AG04449 (cell line): ENCODE measurements at regions not wholly inside any gene's neighbourhood (a gene's known extent, or its start where the extent isn't known, plus 50 kb on each side); places are given as distances from the start of the nearest gene placed in this dataset.

Source experiments
- CTCF ChIA-PET: fragments of 350-600 bp; formaldehyde crosslinking; extraction: SDS; loops from one replicate; lab custom pipeline; 2021; ENCODE audit warnings: antibody characterized with exemption; lab: Yijun Ruan, JAX
- POLR2A ChIA-PET: fragments of 400-600, 350-600 bp; formaldehyde crosslinking; extraction: SDS; loops from one replicate; lab custom pipeline; 2020; ENCODE audit warnings: antibody characterized with exemption, inconsistent platforms; lab: Yijun Ruan, JAX
- DNase-seq: peaks from one replicate; pipeline ENCODE4 v3.0.0-alpha.2; 2010; ENCODE audit warnings: low read depth, low spot score
- H3K4me3 ChIP-seq: 2 replicates; pipeline ENCODE4 v1.5.1; 2011; ENCODE audit warnings: low read depth, mild to moderate bottlenecking, control low read depth, low read length
- CTCF ChIP-seq: IDR thresholded peaks from one replicate; pipeline ENCODE4 v1.5.1; 2011; ENCODE audit warnings: mild to moderate bottlenecking, moderate library complexity, low read length, control low read depth, inconsistent platforms; ENCODE audit not compliant: insufficient read depth; ENCODE audit errors: missing control alignments

GRCh38 chr3:124434176-124434575, 296.1 kb upstream of the UMPS start:
- POLR2A ChIA-PET, result no interaction called here
- CTCF ChIA-PET, result interaction anchor here (0.9 to 1.2 kb wide), 2 partner anchors 33 to 401 kb away, joined by 3 read pairs; partner anchors contain the start of gene KALRN
- H3K4me3 ChIP-seq, result no peak overlapping the region
- DNase-seq, result no peak
- TF ChIP-seq CTCF, result no peak

GRCh38 chr3:124435467-124435866, 294.8 kb upstream of the UMPS start:
- TF ChIP-seq CTCF, result no peak
- H3K4me3 ChIP-seq, result no peak overlapping the region
- POLR2A ChIA-PET, result no interaction called here
- CTCF ChIA-PET, result interaction anchor here (1.7 kb wide), 1 partner anchor 33 kb away, joined by 3 read pairs; no protein-coding TSS in a partner anchor
- DNase-seq, result no peak

- TF ChIP-seq CTCF, result no peak
- CTCF ChIA-PET, result interaction anchor here (1.1 kb wide), 1 partner anchor 11 kb away, joined by 3 read pairs; no protein-coding TSS in a partner anchor
- POLR2A ChIA-PET, result no interaction called here
- no peak overlapping the region for H3K4me3 ChIP-seq
- no peak for DNase-seq
These were observed 291.4 kb upstream of the UMPS start for GRCh38 chr3:124438813-124439212.

DNA sequence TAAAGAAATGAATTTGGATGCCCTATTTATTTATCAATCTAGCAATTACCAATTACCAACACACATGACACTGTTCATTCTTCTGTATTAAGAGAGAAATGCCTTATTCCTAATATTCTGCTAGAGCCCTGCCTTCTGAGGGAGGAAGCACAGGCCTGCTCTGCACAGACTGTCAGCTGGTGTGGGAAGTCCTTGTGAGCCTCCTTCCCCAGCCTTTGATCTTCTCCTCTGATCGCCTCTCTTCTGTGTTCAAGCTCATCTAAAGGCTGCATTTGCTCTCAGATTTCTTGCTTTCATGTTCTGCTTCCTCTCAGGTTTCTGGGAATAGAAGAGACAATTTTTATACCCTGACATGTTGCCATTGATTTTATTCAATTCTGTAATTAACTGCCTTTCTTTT, 290.6 kb upstream of the UMPS start:
- ChIA-PET POLR2A (no interaction called here), CTCF (interaction anchor here (0.8 to 1.5 kb wide), 4 partner anchors 12 to 109 kb away, joined by 3 to 5 read pairs (median 3); no protein-coding TSS in a partner anchor)
- no peak for DNase-seq
- TF ChIP-seq CTCF, result no peak
- no peak overlapping the region for H3K4me3 ChIP-seq

DNA sequence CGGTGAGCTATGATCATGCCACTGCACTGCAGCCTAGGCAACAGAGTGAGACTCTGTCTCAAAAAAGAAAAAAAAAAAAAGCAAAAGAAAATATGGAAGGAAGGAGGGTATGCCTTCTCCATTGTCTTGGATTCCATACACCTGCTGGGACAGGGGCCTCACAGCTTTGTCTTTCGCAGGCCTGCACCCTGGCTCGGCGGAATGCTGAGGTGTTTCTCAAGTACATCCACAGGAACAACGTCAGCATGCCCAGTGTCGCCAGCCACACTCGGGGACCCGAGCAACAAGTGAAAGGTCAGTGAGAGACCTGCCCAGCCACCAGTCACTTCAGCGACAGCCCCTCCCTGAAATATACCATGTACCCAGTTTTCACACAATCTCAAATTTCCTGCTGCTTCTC, 288.5 kb upstream of the UMPS start:
- ChIA-PET POLR2A (no interaction called here), CTCF (interaction anchor here (0.9 to 1.8 kb wide), 3 partner anchors 14 to 90 kb away, joined by 3 to 6 read pairs (median 3); no protein-coding TSS in a partner anchor)
- no peak overlapping the region for H3K4me3 ChIP-seq
- TF ChIP-seq CTCF, result no peak
- no peak for DNase-seq

DNA sequence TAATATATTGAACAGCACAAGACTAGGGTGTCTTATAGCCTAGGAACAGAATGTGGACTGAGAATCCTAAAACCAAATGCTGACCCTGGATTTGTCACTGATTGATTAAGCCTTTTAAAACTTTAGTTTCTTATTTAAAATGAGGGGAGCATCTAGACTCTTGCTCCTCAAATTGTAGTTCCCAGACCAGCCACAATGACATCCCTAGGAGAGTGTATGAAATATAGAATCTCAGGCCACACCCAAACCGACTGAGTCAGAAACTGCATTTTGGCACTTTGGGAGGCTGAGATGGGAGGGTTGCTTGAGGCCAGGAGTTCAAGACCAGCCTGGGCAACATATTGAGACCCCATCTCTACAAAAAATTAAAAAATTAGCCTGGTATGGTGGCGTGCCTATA, 287.8 kb upstream of the UMPS start:
- no peak overlapping the region for H3K4me3 ChIP-seq
- ChIA-PET CTCF (interaction anchor here (1.8 kb wide), 1 partner anchor 26 kb away, joined by 6 read pairs; no protein-coding TSS in a partner anchor), POLR2A (no interaction called here)
- TF ChIP-seq CTCF, result no peak
- no peak for DNase-seq
